ENCODE measurements at regions not wholly inside any gene's neighbourhood (a gene's known extent, or its start where the extent isn't known, plus 50 kb on each side); places are given as distances from the start of the nearest gene placed in this dataset.

GRCh38 chr11:87851234-87851633, 324.0 kb downstream of the RAB38 start:
- Histone ChIP-seq H3K27me3 (replicated peaks) (no peaks in the 10 kb centered on the region), H3K36me3 (replicated peaks) (no peaks in the 10 kb centered on the region), H3K27ac (peak overlapping the region; percentile 52), H3K4me3 (ENCODE audit: low read depth, low read length) (no peak overlapping the region)
- peak; percentile 7 for DNase-seq
- in situ Hi-C loops (cut with HindIII; ENCODE audit: low pct_ligation_motif_present, low sequenced_read_pairs), result no loop called here
- TF ChIP-seq CTCF (IDR thresholded peaks at IDR 0.05; ENCODE audit: low read depth, low read length, missing control alignments), result no peak

- Histone ChIP-seq H3K36me3 (replicated peaks) (no peaks in the 10 kb centered on the region), H3K27me3 (replicated peaks) (no peaks in the 10 kb centered on the region), H3K27ac (no peak overlapping the region), H3K4me3 (ENCODE audit: low read depth, low read length) (no peak overlapping the region)
- TF ChIP-seq CTCF (IDR thresholded peaks at IDR 0.05; ENCODE audit: low read depth, low read length, missing control alignments), result no peak
- no peak for DNase-seq
- in situ Hi-C loops (cut with HindIII; ENCODE audit: low pct_ligation_motif_present, low sequenced_read_pairs), result no loop called here
Measured at GRCh38 chr11:87849216-87849615, 326.0 kb downstream of the RAB38 start.

GRCh38 chr11:87840786-87841185, 334.5 kb downstream of the RAB38 start:
- in situ Hi-C loops (cut with HindIII; ENCODE audit: low pct_ligation_motif_present, low sequenced_read_pairs), result no loop called here
- TF ChIP-seq CTCF (IDR thresholded peaks at IDR 0.05; ENCODE audit: low read depth, low read length, missing control alignments), result no peak
- Histone ChIP-seq H3K27ac (no peak overlapping the region), H3K4me3 (ENCODE audit: low read depth, low read length) (no peak overlapping the region), H3K27me3 (replicated peaks) (no peaks in the 10 kb centered on the region), H3K36me3 (replicated peaks) (no peaks in the 10 kb centered on the region)
- no peak for DNase-seq

- Histone ChIP-seq H3K27me3 (replicated peaks) (no peaks in the 10 kb centered on the region), H3K4me3 (ENCODE audit: low read depth, low read length) (no peak overlapping the region), H3K27ac (no peak overlapping the region), H3K36me3 (replicated peaks) (no peaks in the 10 kb centered on the region)
- TF ChIP-seq CTCF (IDR thresholded peaks at IDR 0.05; ENCODE audit: low read depth, low read length, missing control alignments), result no peak
- in situ Hi-C loops (cut with HindIII; ENCODE audit: low pct_ligation_motif_present, low sequenced_read_pairs), result no loop called here
- DNase-seq, result no peak
Measured at GRCh38 chr11:87832211-87832610, 343.0 kb downstream of the RAB38 start.

- in situ Hi-C loops (cut with HindIII; ENCODE audit: low pct_ligation_motif_present, low sequenced_read_pairs), result no loop called here
- H3K4me3 ChIP-seq (ENCODE audit: low read depth, low read length), result no peak overlapping the region
- TF ChIP-seq CTCF (IDR thresholded peaks at IDR 0.05; ENCODE audit: low read depth, low read length, missing control alignments), result no peak
- no peak overlapping the region for H3K27ac ChIP-seq
- H3K27me3 ChIP-seq (replicated peaks), result no peaks in the 10 kb centered on the region
- no peaks in the 10 kb centered on the region for H3K36me3 ChIP-seq (replicated peaks)
- no peak for DNase-seq
Measured at GRCh38 chr11:87820011-87820410, 355.2 kb downstream of the RAB38 start.

- TF ChIP-seq CTCF (IDR thresholded peaks at IDR 0.05; ENCODE audit: low read depth, low read length, missing control alignments), result no peak
- Histone ChIP-seq H3K4me3 (ENCODE audit: low read depth, low read length) (no peak overlapping the region), H3K27me3 (replicated peaks) (no peaks in the 10 kb centered on the region), H3K36me3 (replicated peaks) (no peaks in the 10 kb centered on the region), H3K27ac (no peak overlapping the region)
- peak; percentile 1 for DNase-seq
- in situ Hi-C loops (cut with HindIII; ENCODE audit: low pct_ligation_motif_present, low sequenced_read_pairs), result no loop called here
Measured at GRCh38 chr11:87819151-87819550, 356.1 kb downstream of the RAB38 start.
